Esophagus muscularis mucosa (tissue), 4 donors: ENCODE measurements at regions not wholly inside any gene's neighbourhood (a gene's known extent, or its start where the extent isn't known, plus 50 kb on each side); places are given as distances from the start of the nearest gene placed in this dataset.

ENCODE experiments used
- DNase-seq: peaks from one replicate; pipeline ENCODE4 v3.0.0-alpha.2; 2017; ENCODE audit errors: extremely low spot score
- H3K27ac ChIP-seq, 4 donors: fragments of 200-600 bp; sonication (generic); replicated peaks in 1 of 4; 1 replicate in 3 of 4; 2 replicates in 1 of 4; pipeline ENCODE4 v1.5.1; 2016 to 2019; ENCODE audit warnings: mild to moderate bottlenecking in 1 of 4
- H3K27me3 ChIP-seq, 4 donors: fragments of 200-600 bp; sonication (generic); one replicate each; pipeline versions ENCODE4 v1.5.1 to v1.6.0; 2016 to 2019
- H3K36me3 ChIP-seq, 4 donors: fragments of 200-600 bp; sonication (generic); one replicate each; pipeline ENCODE4 v1.5.1; 2016 to 2019
- H3K4me1 ChIP-seq, 4 donors: fragments of 200-600 bp; sonication (generic); one replicate each; pipeline ENCODE4 v1.5.1; 2016 to 2019
- H3K4me3 ChIP-seq, 4 donors: fragments of 200-600 bp; sonication (generic); 1 replicate in 2 of 4; 2 replicates in 2 of 4; pipeline ENCODE4 v1.5.1; 2016 to 2019; ENCODE audit warnings: mild to moderate bottlenecking in 4 of 4, moderate library complexity in 1 of 4
- H3K9me3 ChIP-seq, 4 donors: fragments of 200-600 bp; sonication (generic); 1 replicate in 3 of 4; 2 replicates in 1 of 4; pipeline ENCODE4 v1.5.1; 2016 to 2019
- EP300 ChIP-seq: sonication (generic); formaldehyde crosslinking; IDR thresholded peaks from one replicate; pipeline ENCODE4 v1.6.1; 2017; ENCODE audit warnings: antibody characterized with exemption
- POLR2A ChIP-seq: fragments of 450-650 bp; IDR thresholded peaks from one replicate; pipeline ENCODE4 v1.6.1; 2017; ENCODE audit warnings: antibody characterized with exemption, moderate library complexity, mild to moderate bottlenecking, low read depth
- POLR2AphosphoS5 ChIP-seq, 2 donors: sonication (generic); formaldehyde crosslinking; IDR thresholded peaks; one replicate each; pipeline ENCODE4 v1.6.1; 2017; ENCODE audit warnings: antibody characterized with exemption in 2 of 2
- WGBS: methylation state at CpG from one replicate; pipeline ENCODE4 v1.1.5; 2018; 5-methylcytosine and 5-hydroxymethylcytosine counted together
- intact Hi-C: fragments of 100-400 bp; cut with DNase I; formaldehyde crosslinking; loops from one replicate; pipeline ENCODE4 v1.15.1; 2023
- TF ChIP-seq, protein P1 (sequence below), 3 experiments: fragments of 200-600 bp in 2 of 3; fragments of 450-650 bp in 1 of 3; sonication (generic) in 2 of 3; IDR thresholded peaks; one replicate each; pipeline ENCODE4 v1.5.1; 2017 to 2019; ENCODE audit warnings: antibody characterized with exemption in 3 of 3, mild to moderate bottlenecking in 2 of 3, moderate library complexity in 1 of 3

DNA sequence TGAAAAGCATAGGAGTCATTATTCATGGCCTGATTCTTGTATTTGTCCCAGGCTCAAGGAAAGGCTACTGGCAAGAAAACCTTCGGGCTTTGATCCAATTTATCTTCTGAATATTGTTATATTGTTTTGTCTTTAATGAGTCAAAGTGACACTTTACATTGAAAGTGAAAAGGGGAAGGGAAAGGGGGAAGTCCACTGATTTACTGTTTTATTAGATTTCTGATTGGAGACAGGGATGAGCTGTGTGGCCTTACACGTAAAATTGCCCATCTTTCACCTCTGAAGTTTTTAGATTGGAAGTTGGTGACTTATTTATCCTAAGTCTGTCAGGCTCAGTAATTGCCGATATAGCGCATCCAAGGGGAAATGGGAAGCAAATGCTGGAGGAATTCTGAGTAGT, 843.8 kb upstream of the LRRTM1 start:
- WGBS: 86% methylated on average over 4 of the region's 4 CpGs
- no peak for TF ChIP-seq POLR2AphosphoS5 (IDR thresholded peaks at IDR 0.05)
- no peak for TF ChIP-seq POLR2A
- TF ChIP-seq, protein P1, sequence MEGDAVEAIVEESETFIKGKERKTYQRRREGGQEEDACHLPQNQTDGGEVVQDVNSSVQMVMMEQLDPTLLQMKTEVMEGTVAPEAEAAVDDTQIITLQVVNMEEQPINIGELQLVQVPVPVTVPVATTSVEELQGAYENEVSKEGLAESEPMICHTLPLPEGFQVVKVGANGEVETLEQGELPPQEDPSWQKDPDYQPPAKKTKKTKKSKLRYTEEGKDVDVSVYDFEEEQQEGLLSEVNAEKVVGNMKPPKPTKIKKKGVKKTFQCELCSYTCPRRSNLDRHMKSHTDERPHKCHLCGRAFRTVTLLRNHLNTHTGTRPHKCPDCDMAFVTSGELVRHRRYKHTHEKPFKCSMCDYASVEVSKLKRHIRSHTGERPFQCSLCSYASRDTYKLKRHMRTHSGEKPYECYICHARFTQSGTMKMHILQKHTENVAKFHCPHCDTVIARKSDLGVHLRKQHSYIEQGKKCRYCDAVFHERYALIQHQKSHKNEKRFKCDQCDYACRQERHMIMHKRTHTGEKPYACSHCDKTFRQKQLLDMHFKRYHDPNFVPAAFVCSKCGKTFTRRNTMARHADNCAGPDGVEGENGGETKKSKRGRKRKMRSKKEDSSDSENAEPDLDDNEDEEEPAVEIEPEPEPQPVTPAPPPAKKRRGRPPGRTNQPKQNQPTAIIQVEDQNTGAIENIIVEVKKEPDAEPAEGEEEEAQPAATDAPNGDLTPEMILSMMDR (IDR thresholded peaks at IDR 0.05): no peak
- TF ChIP-seq EP300: no peak
- Histone ChIP-seq H3K4me1 (no peaks in the 10 kb centered on the region), H3K9me3 (peaks cover 0 to 9% (median 0%) of the 10 kb centered on the region in 4 donors), H3K27me3 (no peaks in the 10 kb centered on the region), H3K4me3 (no peak overlapping the region), H3K27ac (no peak overlapping the region), H3K36me3 (no peaks in the 10 kb centered on the region)
- DNase-seq: no peak
- intact Hi-C loops: no loop called here

DNA sequence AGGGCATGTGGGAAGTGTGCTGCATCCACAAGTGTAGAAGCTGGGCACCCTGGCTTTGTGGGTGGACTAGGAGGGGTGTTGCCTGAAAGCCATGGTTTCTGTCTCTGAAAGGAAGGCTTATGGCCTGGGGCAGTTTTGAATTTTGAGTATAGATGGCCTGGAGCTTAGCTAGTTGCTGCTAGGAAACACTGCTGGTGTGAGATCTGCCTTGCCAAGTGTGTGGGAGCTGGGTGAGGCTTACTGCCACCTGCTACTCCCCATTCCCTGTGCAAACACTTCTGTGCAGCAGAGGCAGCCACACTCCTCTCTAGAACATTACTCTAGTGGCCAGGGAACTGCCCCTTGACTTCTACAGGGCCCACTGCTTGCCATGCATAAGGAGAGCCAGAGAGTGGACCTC, 831.7 kb upstream of the LRRTM1 start:
- Histone ChIP-seq H3K4me1 (no peaks in the 10 kb centered on the region), H3K4me3 (no peak overlapping the region), H3K27ac (no peak overlapping the region), H3K27me3 (no peaks in the 10 kb centered on the region), H3K9me3 (peaks cover 0 to 12% (median 3%) of the 10 kb centered on the region in 4 donors), H3K36me3 (no peaks in the 10 kb centered on the region)
- no peak for TF ChIP-seq EP300
- no peak for DNase-seq
- intact Hi-C loops: no loop called here

DNA sequence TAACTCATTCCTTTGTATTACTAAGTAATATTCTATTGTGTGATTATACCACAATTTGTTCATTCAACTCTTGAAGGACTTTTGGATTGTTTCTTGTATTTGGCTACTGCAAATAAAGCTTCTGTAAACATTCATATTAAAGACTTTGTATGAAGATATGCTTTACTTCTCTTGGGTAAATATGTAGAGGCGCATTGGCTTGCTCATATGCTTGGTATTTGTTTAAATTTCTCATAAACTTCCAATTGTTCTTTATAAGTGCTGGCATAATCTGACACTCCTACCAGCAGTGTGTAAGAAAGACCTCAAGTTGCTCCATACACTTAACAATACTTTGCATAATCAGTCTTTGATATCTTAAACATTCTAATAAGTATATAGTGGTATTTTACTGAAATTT, 792.8 kb upstream of the LRRTM1 start:
- Histone ChIP-seq H3K4me1 (no peaks in the 10 kb centered on the region), H3K27me3 (no peaks in the 10 kb centered on the region), H3K27ac (no peak overlapping the region), H3K9me3 (no peaks in the 10 kb centered on the region), H3K4me3 (no peak overlapping the region), H3K36me3 (no peaks in the 10 kb centered on the region)
- DNase-seq: no peak
- TF ChIP-seq POLR2AphosphoS5 (IDR thresholded peaks at IDR 0.05): no peak
- TF ChIP-seq, protein P1 (IDR thresholded peaks at IDR 0.05): no peak
- TF ChIP-seq POLR2A: no peak
- no peak for TF ChIP-seq EP300
- intact Hi-C loops: no loop called here
- WGBS: 83% methylated on average over 1 of the region's 1 CpG

DNA sequence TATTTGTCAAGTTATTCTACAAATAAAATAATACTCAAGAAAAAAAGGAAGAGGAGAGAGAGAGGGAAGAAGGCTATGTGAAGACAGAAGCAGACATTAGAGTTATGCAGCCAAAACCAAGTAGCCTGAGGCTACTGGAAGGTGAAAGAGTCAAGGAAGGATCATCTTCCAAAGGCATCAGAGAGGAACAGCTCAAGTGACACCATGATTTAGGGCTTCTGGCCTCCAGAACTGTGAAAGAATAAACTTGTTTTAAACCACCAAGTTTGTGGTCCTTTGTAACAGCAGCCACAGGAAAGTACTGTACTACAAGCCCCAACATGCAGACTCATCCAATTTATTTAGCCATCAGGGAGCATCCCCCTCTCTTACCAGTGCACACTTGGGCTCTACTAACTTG, 788.5 kb upstream of the LRRTM1 start:
- Histone ChIP-seq H3K36me3 (no peaks in the 10 kb centered on the region), H3K27ac (no peak overlapping the region), H3K27me3 (no peaks in the 10 kb centered on the region), H3K4me1 (no peaks in the 10 kb centered on the region), H3K4me3 (no peak overlapping the region), H3K9me3 (no peaks in the 10 kb centered on the region)
- intact Hi-C loops: no loop called here
- TF ChIP-seq EP300: no peak
- TF ChIP-seq, protein P1 (IDR thresholded peaks at IDR 0.05): no peak
- no peak for TF ChIP-seq POLR2A
- no peak for TF ChIP-seq POLR2AphosphoS5 (IDR thresholded peaks at IDR 0.05)
- no peak for DNase-seq

DNA sequence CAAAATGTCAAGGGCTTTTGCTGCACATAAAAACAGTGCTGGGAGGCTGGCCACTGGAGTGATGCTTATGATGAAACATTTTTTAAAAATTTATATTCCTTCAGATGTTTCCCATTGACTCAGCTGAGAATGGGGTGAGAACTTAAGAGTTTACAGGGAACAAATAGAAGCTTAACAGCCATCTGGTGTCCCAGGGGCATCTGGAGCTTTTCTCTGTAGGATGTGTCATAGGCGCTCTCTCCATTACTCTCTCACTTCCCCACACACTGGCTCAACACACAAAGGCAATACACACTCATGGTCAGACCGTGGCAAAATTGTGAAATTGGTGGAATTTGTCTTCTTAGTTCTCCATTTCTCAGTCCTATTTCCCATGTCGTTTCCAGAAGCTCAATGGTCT, 783.1 kb upstream of the LRRTM1 start:
- H3K4me1 ChIP-seq: no peaks in the 10 kb centered on the region

More for the DNA sequence above, 783.1 kb upstream of the LRRTM1 start:
- Histone ChIP-seq H3K4me3 (no peak overlapping the region), H3K9me3 (no peaks in the 10 kb centered on the region), H3K27me3 (no peaks in the 10 kb centered on the region), H3K36me3 (no peaks in the 10 kb centered on the region), H3K27ac (no peak overlapping the region)
- WGBS: 78% methylated on average over 3 of the region's 3 CpGs
- intact Hi-C loops: no loop called here
- no peak for DNase-seq
- no peak for TF ChIP-seq EP300
- TF ChIP-seq, protein P1 (IDR thresholded peaks at IDR 0.05): no peak
- no peak for TF ChIP-seq POLR2AphosphoS5 (IDR thresholded peaks at IDR 0.05)
- no peak for TF ChIP-seq POLR2A
